Osteoblast (primary cell): ENCODE measurements at regions not wholly inside any gene's neighbourhood (a gene's known extent, or its start where the extent isn't known, plus 50 kb on each side); places are given as distances from the start of the nearest gene placed in this dataset.

Experiments
- DNase-seq: peaks from one replicate; pipeline ENCODE4 v3.0.0; 2011; ENCODE audit warnings: low spot score, mixed read lengths; ENCODE audit not compliant: insufficient read length; ENCODE audit errors: missing footprints
- H2AFZ ChIP-seq: 2 replicates; pipeline ENCODE4 v1.6.0; 2011; ENCODE audit warnings: mild to moderate bottlenecking, low read length
- H3K27ac ChIP-seq: 2 replicates; pipeline ENCODE4 v1.5.1; 2011; ENCODE audit warnings: mild to moderate bottlenecking, low read depth, low read length, moderate library complexity
- H3K27me3 ChIP-seq: 2 replicates; pipeline ENCODE4 v1.6.0; 2012; ENCODE audit warnings: mild to moderate bottlenecking, control low read depth, inconsistent platforms, low read length, moderate library complexity; ENCODE audit not compliant: insufficient read depth
- H3K36me3 ChIP-seq: 2 replicates; pipeline ENCODE4 v1.5.1; 2011; ENCODE audit warnings: mild to moderate bottlenecking, low read length, control low read depth, moderate library complexity; ENCODE audit not compliant: insufficient read depth
- H3K4me1 ChIP-seq: 2 replicates; pipeline ENCODE4 v1.5.1; 2011; ENCODE audit warnings: mild to moderate bottlenecking, low read length, control low read depth, moderate library complexity; ENCODE audit not compliant: insufficient read depth
- H3K4me2 ChIP-seq: 2 replicates; pipeline ENCODE4 v1.6.0; 2011; ENCODE audit warnings: mild to moderate bottlenecking, low read length; ENCODE audit not compliant: insufficient read depth
- H3K4me3 ChIP-seq: fragments of 200-600 bp; sonication (generic); 3 replicates; pipeline ENCODE4 v1.5.1; 2012; ENCODE audit warnings: mild to moderate bottlenecking, low read length, inconsistent platforms; ENCODE audit not compliant: insufficient read depth
- H3K79me2 ChIP-seq: 2 replicates; pipeline ENCODE4 v1.6.0; 2012; ENCODE audit warnings: mild to moderate bottlenecking, low read length, control low read depth, inconsistent platforms; ENCODE audit not compliant: insufficient read depth
- H3K9me3 ChIP-seq: 2 replicates; pipeline ENCODE4 v1.5.1; 2011; ENCODE audit warnings: low read depth, low read length, control low read depth
- H4K20me1 ChIP-seq: 2 replicates; pipeline ENCODE4 v1.6.0; 2012; ENCODE audit warnings: mild to moderate bottlenecking, low read length, control low read depth; ENCODE audit not compliant: insufficient read depth
- TF ChIP-seq, protein P1 (sequence below): IDR thresholded peaks from 2 replicates; pipeline ENCODE4 v1.5.1; 2011; ENCODE audit warnings: mild to moderate bottlenecking, low read depth, low read length, moderate library complexity; ENCODE audit errors: extremely low read depth

DNA sequence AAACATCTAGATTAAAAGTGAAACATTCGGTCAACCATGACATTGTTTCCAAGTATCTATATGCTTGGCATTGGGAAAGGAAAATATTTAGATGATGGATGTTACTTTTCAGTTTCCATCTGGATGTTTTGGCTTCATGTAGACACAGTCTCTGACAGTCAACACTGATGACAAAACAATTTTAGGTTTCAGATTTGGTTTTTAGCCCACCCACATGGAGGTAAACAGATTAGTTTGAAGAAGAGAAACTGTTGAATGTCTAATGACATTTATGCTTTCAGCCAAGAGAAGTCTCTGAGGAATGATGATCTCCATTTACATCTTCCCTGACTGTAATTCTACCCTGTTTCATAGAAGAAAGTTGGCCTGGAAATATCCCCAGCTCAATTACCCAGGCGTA lies 379.1 kb downstream of the SLITRK6 start:
- H3K27ac ChIP-seq = no peak overlapping the region
- no peaks in the 10 kb centered on the region for H3K4me1 ChIP-seq
- no peaks in the 10 kb centered on the region for H3K79me2 ChIP-seq
- no peak overlapping the region for H3K4me3 ChIP-seq
- no peak for DNase-seq
- TF ChIP-seq, protein P1, sequence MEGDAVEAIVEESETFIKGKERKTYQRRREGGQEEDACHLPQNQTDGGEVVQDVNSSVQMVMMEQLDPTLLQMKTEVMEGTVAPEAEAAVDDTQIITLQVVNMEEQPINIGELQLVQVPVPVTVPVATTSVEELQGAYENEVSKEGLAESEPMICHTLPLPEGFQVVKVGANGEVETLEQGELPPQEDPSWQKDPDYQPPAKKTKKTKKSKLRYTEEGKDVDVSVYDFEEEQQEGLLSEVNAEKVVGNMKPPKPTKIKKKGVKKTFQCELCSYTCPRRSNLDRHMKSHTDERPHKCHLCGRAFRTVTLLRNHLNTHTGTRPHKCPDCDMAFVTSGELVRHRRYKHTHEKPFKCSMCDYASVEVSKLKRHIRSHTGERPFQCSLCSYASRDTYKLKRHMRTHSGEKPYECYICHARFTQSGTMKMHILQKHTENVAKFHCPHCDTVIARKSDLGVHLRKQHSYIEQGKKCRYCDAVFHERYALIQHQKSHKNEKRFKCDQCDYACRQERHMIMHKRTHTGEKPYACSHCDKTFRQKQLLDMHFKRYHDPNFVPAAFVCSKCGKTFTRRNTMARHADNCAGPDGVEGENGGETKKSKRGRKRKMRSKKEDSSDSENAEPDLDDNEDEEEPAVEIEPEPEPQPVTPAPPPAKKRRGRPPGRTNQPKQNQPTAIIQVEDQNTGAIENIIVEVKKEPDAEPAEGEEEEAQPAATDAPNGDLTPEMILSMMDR = no peak
- no peaks in the 10 kb centered on the region for H3K9me3 ChIP-seq
- no peak overlapping the region for H2AFZ ChIP-seq
- H3K4me2 ChIP-seq = no peak overlapping the region
- no peaks in the 10 kb centered on the region for H3K27me3 ChIP-seq
- no peaks in the 10 kb centered on the region for H4K20me1 ChIP-seq
- H3K36me3 ChIP-seq = no peaks in the 10 kb centered on the region

DNA sequence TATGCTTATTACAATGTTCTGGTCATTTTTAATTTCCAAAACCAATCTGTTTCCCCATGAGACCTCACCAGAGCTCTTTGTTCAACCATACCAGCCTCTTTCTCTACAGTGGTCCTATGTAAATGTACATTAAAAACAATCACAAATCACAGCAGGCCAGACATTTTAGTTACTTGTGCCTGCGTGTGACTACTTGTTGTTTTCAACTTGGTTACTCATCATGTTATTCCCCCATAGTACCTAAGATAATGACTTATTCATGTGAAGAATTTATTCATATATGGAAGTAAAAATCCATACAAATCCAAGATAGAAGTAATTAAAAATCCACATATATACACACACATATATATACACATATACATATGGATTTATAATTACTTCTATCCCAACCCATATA lies 379.6 kb downstream of the SLITRK6 start:
- Histone ChIP-seq H3K36me3 (no peaks in the 10 kb centered on the region), H3K9me3 (no peaks in the 10 kb centered on the region), H3K4me2 (no peak overlapping the region), H4K20me1 (no peaks in the 10 kb centered on the region), H3K27ac (no peak overlapping the region), H3K79me2 (no peaks in the 10 kb centered on the region), H2AFZ (no peak overlapping the region), H3K27me3 (no peaks in the 10 kb centered on the region), H3K4me3 (no peak overlapping the region), H3K4me1 (no peaks in the 10 kb centered on the region)
- TF ChIP-seq, protein P1 = no peak
- DNase-seq = no peak

DNA sequence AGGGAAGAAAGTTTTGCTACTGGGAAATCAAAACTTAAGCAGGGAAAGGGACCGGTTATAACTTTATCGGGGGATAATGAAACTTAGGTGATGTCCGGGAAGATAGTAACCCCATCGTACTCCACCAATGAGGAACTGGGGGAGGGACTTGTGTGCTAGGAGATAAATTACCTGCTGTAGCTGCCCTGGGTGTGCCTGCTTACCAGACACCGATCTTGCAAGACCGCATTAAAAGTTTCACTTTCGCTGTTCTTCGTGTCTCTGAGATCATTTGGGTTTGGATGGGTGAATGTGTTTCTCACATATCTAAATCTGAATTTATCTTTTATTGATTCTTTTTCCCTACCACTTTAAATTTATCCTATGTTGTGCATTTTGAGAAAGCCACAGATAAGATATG lies 381.4 kb downstream of the SLITRK6 start:
- no peak overlapping the region for H3K27ac ChIP-seq
- H3K27me3 ChIP-seq = no peaks in the 10 kb centered on the region
- no peaks in the 10 kb centered on the region for H3K79me2 ChIP-seq
- DNase-seq = no peak
- no peaks in the 10 kb centered on the region for H3K36me3 ChIP-seq
- no peaks in the 10 kb centered on the region for H4K20me1 ChIP-seq
- H3K4me3 ChIP-seq = no peak overlapping the region
- no peaks in the 10 kb centered on the region for H3K4me1 ChIP-seq
- H3K9me3 ChIP-seq = no peaks in the 10 kb centered on the region
- TF ChIP-seq, protein P1 = no peak
- H3K4me2 ChIP-seq = no peak overlapping the region
- H2AFZ ChIP-seq = no peak overlapping the region

DNA sequence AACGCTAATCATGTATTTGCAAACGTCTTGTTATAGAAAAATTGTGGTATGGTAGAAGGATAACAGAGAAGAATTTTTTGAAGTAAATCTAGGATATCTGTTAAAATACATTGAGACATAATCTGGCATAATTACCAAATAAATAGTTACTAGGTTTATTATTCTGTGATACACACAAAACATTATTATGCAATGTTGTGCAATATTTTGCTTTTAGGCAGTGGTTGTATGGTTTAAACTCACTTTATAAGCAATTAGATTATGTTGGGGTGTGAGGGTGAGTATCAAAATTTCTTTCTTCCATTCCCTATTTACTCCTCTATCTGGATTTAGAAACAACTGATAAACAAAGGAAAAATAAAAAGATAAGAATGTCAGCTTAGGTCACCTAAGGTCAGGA lies 385.6 kb downstream of the SLITRK6 start:
- H4K20me1 ChIP-seq = no peaks in the 10 kb centered on the region
- H3K4me3 ChIP-seq = no peak overlapping the region
- no peaks in the 10 kb centered on the region for H3K9me3 ChIP-seq
- H2AFZ ChIP-seq = no peak overlapping the region
- no peaks in the 10 kb centered on the region for H3K36me3 ChIP-seq
- no peak for DNase-seq
- TF ChIP-seq, protein P1 = no peak
- no peaks in the 10 kb centered on the region for H3K79me2 ChIP-seq
- H3K27ac ChIP-seq = no peak overlapping the region
- no peak overlapping the region for H3K4me2 ChIP-seq
- H3K4me1 ChIP-seq = no peaks in the 10 kb centered on the region
- no peaks in the 10 kb centered on the region for H3K27me3 ChIP-seq
